ENCODE measurements at regions not wholly inside any gene's neighbourhood (a gene's known extent, or its start where the extent isn't known, plus 50 kb on each side); places are given as distances from the start of the nearest gene placed in this dataset.

- no peak for DNase-seq
These were observed 296.3 kb downstream of the DYSF start for GRCh38 chr2:71749671-71750101.

GRCh38 chr2:71748227-71748626 lies 294.9 kb downstream of the DYSF start:
- DNase-seq: no peak

- DNase-seq: no peak
These were observed 294.2 kb downstream of the DYSF start for GRCh38 chr2:71747559-71747958.

- no peak for DNase-seq
These were observed 293.7 kb downstream of the DYSF start for GRCh38 chr2:71746946-71747501.

GRCh38 chr2:71744781-71745180 lies 291.4 kb downstream of the DYSF start:
- no peak for DNase-seq

GRCh38 chr2:71743995-71744675 lies 290.8 kb downstream of the DYSF start:
- no peak for DNase-seq

- DNase-seq: no peak
These were observed 289.7 kb downstream of the DYSF start for GRCh38 chr2:71742953-71743601.

GRCh38 chr2:71736986-71737385 lies 283.6 kb downstream of the DYSF start:
- no peak for DNase-seq

- no peak for DNase-seq
These were observed 282.9 kb downstream of the DYSF start for GRCh38 chr2:71736091-71736861.

Data from cerebellar nuclear complex (tissue), 1 donor.